T-cell (primary cell): ENCODE measurements at regions not wholly inside any gene's neighbourhood (a gene's known extent, or its start where the extent isn't known, plus 50 kb on each side); places are given as distances from the start of the nearest gene placed in this dataset.

Experiments used
- ATAC-seq, 4 experiments: fragments of 200-7000 bp in 3 of 4; fragments of 150-1000 bp in 1 of 4; cut with Tn5 transposase; replicated peaks in 1 of 4; 1 replicate in 3 of 4; 2 replicates in 1 of 4; pipeline ENCODE4 v1.10.0; 2021; ENCODE audit warnings: moderate library complexity in 3 of 4, mild to moderate bottlenecking in 2 of 4, moderate number of reproducible peaks in 1 of 4
- CTCF ChIA-PET, 2 donors: fragments of 300-600 bp; sonication (Branson Sonifier 250); formaldehyde crosslinking; loops; one replicate each; lab custom pipeline; 2022; ENCODE audit warnings: antibody characterized with exemption in 2 of 2; lab: Charles Lee
- POLR2A ChIA-PET, 2 donors: fragments of 300-600 bp; sonication (Branson Sonifier 250); formaldehyde crosslinking; loops; one replicate each; lab custom pipeline; 2022; ENCODE audit warnings: antibody characterized with exemption in 2 of 2; lab: Charles Lee
- DNase-seq, 35 experiments: peaks; one replicate each; pipeline versions ENCODE4 v3.0.0 to v3.0.0-alpha.2; 2013 to 2023
- H3K27ac ChIP-seq: one replicate; pipeline ENCODE4 v1.5.1; 2013; ENCODE audit warnings: low read length
- H3K27me3 ChIP-seq, 2 experiments: replicated peaks in 1 of 2; 1 replicate in 1 of 2; 2 replicates in 1 of 2; pipeline versions ENCODE4 v1.6.1 to v1.7.0; 2013; ENCODE audit warnings: low read length in 1 of 2, mixed read lengths in 1 of 2; ENCODE audit not compliant: control insufficient read depth in 2 of 2, insufficient read depth in 2 of 2; ENCODE audit errors: extremely low read depth in 1 of 2
- H3K36me3 ChIP-seq, 2 donors: 1 replicate in 1 of 2; 2 replicates in 1 of 2; pipeline versions ENCODE4 v1.6.1 to v1.7.0; 2013; ENCODE audit warnings: low read length in 1 of 2; ENCODE audit not compliant: control insufficient read depth in 2 of 2, insufficient read depth in 1 of 2; ENCODE audit errors: extremely low read depth in 1 of 2
- H3K4me1 ChIP-seq, 2 experiments: 1 replicate in 1 of 2; 2 replicates in 1 of 2; pipeline versions ENCODE4 v1.6.1 to v1.7.0; 2013; ENCODE audit warnings: low read length in 2 of 2, mixed read lengths in 1 of 2; ENCODE audit not compliant: insufficient read depth in 2 of 2, control insufficient read depth in 1 of 2; ENCODE audit errors: extremely low read depth in 1 of 2
- H3K4me3 ChIP-seq, 2 donors: 1 replicate in 1 of 2; 2 replicates in 1 of 2; pipeline versions ENCODE4 v1.5.1 to v1.7.0; 2013; ENCODE audit warnings: mild to moderate bottlenecking in 2 of 2, low read length in 1 of 2, moderate library complexity in 1 of 2; ENCODE audit not compliant: control insufficient read depth in 1 of 2; ENCODE audit errors: extremely low read depth in 1 of 2
- H3K9me3 ChIP-seq: 2 replicates; pipeline ENCODE4 v1.7.0; 2013
- H3K27ac Mint-ChIP-seq, 2 donors: one replicate each; pipeline ENCODE4 v1.8.0; 2020 to 2021; ENCODE audit warnings: mild to moderate bottlenecking in 2 of 2, mixed read lengths in 2 of 2
- H3K27me3 Mint-ChIP-seq, 2 donors: one replicate each; pipeline ENCODE4 v1.8.0; 2021 to 2022; ENCODE audit warnings: mixed read lengths in 2 of 2
- H3K36me3 Mint-ChIP-seq: one replicate; pipeline ENCODE4 v1.8.0; 2021; ENCODE audit warnings: mixed read lengths
- H3K4me1 Mint-ChIP-seq, 3 donors: one replicate each; pipeline ENCODE4 v1.8.0; 2020 to 2022; ENCODE audit warnings: mixed read lengths in 3 of 3, mild to moderate bottlenecking in 1 of 3
- H3K4me3 Mint-ChIP-seq, 3 donors: one replicate each; pipeline ENCODE4 v1.8.0; 2020 to 2022; ENCODE audit warnings: mild to moderate bottlenecking in 3 of 3, mixed read lengths in 3 of 3, moderate library complexity in 3 of 3
- H3K9me3 Mint-ChIP-seq, 3 donors: one replicate each; pipeline ENCODE4 v1.8.0; 2020 to 2022; ENCODE audit warnings: mixed read lengths in 3 of 3
- WGBS: methylation state at CpG from one replicate; pipeline ENCODE4 v1.1.5; 2013; ENCODE audit warnings: missing lambda C conversion rate; ENCODE audit not compliant: insufficient coverage; 5-methylcytosine and 5-hydroxymethylcytosine counted together

GRCh38 chr6:144394210-144394609, 109.1 kb downstream of the UTRN start:
- H3K4me3 Mint-ChIP-seq = no peak overlapping the region

DNA sequence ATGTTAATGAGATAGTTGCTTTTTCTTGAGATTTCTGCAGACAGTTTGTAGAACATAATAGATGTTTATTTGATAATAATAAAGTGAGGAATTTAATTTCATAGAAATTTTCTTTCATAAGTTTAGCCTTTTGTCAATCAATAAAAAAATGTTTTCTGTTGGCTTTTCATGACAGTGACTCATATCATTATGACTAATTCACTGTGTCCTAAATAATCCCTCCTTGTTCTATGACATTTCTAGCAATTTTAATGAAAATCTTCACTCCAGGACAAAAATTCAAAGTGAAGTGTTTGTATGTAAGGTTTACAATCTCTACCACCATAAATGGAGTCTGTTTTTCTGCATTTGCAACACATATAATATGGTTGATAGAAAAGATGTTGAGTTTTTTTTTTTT, 109.9 kb downstream of the UTRN start:
- Mint-ChIP-seq H3K27me3 (no peaks in the 10 kb centered on the region), H3K9me3 (peaks cover 4 to 17% (median 9%) of the 10 kb centered on the region in 3 donors), H3K4me3 (no peak overlapping the region), H3K27ac (no peak overlapping the region), H3K36me3 (peaks cover 48% of the 10 kb centered on the region), H3K4me1 (peaks cover 69 to 73% (median 72%) of the 10 kb centered on the region in 3 donors)
- Histone ChIP-seq H3K36me3 (peaks cover 5 to 17% of the 10 kb centered on the region in 2 donors), H3K9me3 (no peaks in the 10 kb centered on the region), H3K4me1 (peaks cover 7% of the 10 kb centered on the region in 2 experiments), H3K27me3 (no peaks in the 10 kb centered on the region), H3K4me3 (no peak overlapping the region), H3K27ac (no peak overlapping the region)
- ATAC-seq (no peak), DNase-seq (no peak)
- CTCF ChIA-PET = no interaction called here
- POLR2A ChIA-PET = no interaction called here

More at GRCh38 chr6:144394210-144394609, 109.1 kb downstream of the UTRN start:
- H3K9me3 ChIP-seq = no peaks in the 10 kb centered on the region
- DNase-seq (no peak), ATAC-seq (no peak)
- peaks cover 7% of the 10 kb centered on the region in 2 experiments for H3K4me1 ChIP-seq
- ChIA-PET POLR2A (interaction anchor here in 1 of 2 donors (0.7 kb wide), 1 partner anchor 75 kb away, joined by 3 read pairs; no protein-coding TSS in a partner anchor), CTCF (no interaction called here)
- peaks cover 5 to 17% of the 10 kb centered on the region in 2 donors for H3K36me3 ChIP-seq
- Mint-ChIP-seq H3K9me3 (peaks cover 4 to 17% (median 9%) of the 10 kb centered on the region in 3 donors), H3K27ac (no peak overlapping the region), H3K4me1 (peaks cover 68 to 73% (median 69%) of the 10 kb centered on the region in 3 donors), H3K36me3 (peaks cover 49% of the 10 kb centered on the region), H3K27me3 (no peaks in the 10 kb centered on the region)
- H3K27me3 ChIP-seq = no peaks in the 10 kb centered on the region
- no peak overlapping the region for H3K4me3 ChIP-seq
- no peak overlapping the region for H3K27ac ChIP-seq
- WGBS = no CpG with 5 or more reads among the region's 4 CpGs

GRCh38 chr6:144395826-144396225, 110.7 kb downstream of the UTRN start:
- Mint-ChIP-seq H3K9me3 (peaks cover 4 to 17% (median 9%) of the 10 kb centered on the region in 3 donors), H3K27me3 (no peaks in the 10 kb centered on the region), H3K4me1 (peaks cover 64 to 70% (median 66%) of the 10 kb centered on the region in 3 donors), H3K27ac (no peak overlapping the region), H3K4me3 (no peak overlapping the region), H3K36me3 (peaks cover 40% of the 10 kb centered on the region)
- DNase-seq = no peak
- Histone ChIP-seq H3K27me3 (no peaks in the 10 kb centered on the region), H3K4me3 (no peak overlapping the region), H3K27ac (no peak overlapping the region), H3K4me1 (peaks cover 7% of the 10 kb centered on the region in 2 experiments), H3K9me3 (no peaks in the 10 kb centered on the region), H3K36me3 (peaks cover 5 to 14% of the 10 kb centered on the region in 2 donors)
- POLR2A ChIA-PET = no interaction called here
- ATAC-seq = no peak
- WGBS = no CpG with 5 or more reads among the region's 1 CpG
- CTCF ChIA-PET = no interaction called here

GRCh38 chr6:144397141-144397540, 112.0 kb downstream of the UTRN start:
- Mint-ChIP-seq H3K4me1 (peaks cover 59 to 69% (median 63%) of the 10 kb centered on the region in 3 donors), H3K36me3 (peaks cover 46% of the 10 kb centered on the region), H3K4me3 (no peak overlapping the region), H3K9me3 (peaks cover 4 to 17% (median 9%) of the 10 kb centered on the region in 3 donors), H3K27ac (no peak overlapping the region), H3K27me3 (no peaks in the 10 kb centered on the region)
- Histone ChIP-seq H3K27ac (no peak overlapping the region), H3K4me3 (no peak overlapping the region), H3K9me3 (no peaks in the 10 kb centered on the region), H3K4me1 (peaks cover 0 to 7% of the 10 kb centered on the region in 2 experiments), H3K36me3 (peaks cover 5 to 9% of the 10 kb centered on the region in 2 donors), H3K27me3 (no peaks in the 10 kb centered on the region)
- ChIA-PET POLR2A (no interaction called here), CTCF (no interaction called here)
- ATAC-seq = no peak
- no peak for DNase-seq
- 100% methylated on average over 1 of the region's 4 CpGs for WGBS

DNA sequence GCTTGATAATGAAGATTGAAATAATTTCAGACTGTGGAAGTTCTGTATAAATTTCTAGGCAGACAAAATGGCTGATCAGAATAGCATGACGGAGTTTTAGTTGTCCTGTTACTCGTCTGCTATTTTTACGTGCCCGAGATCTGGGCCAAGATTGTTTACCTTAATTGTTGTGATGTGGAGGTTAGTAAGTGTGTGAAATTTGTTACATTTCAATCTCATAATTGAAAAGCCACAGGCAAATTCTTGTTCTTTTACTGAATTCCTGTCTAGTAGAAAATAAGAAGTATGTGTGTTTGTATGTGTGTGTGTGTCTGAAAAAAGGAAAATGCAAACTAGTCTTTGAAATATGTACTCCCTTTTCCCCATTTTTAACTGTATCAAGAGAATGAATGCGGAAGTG, 115.2 kb downstream of the UTRN start:
- WGBS = 94% methylated on average over 2 of the region's 5 CpGs
- peaks cover 64 to 65% (median 64%) of the 10 kb centered on the region in 3 donors for H3K4me1 Mint-ChIP-seq
- H3K4me3 Mint-ChIP-seq = no peak overlapping the region
- peaks cover 62% of the 10 kb centered on the region for H3K36me3 Mint-ChIP-seq
- ChIA-PET POLR2A (no interaction called here), CTCF (no interaction called here)
- Histone ChIP-seq H3K9me3 (no peaks in the 10 kb centered on the region), H3K4me3 (no peak overlapping the region), H3K27me3 (no peaks in the 10 kb centered on the region), H3K4me1 (no peaks in the 10 kb centered on the region), H3K36me3 (peaks cover 5 to 23% of the 10 kb centered on the region in 2 donors), H3K27ac (no peak overlapping the region)
- peaks cover 0 to 11% (median 9%) of the 10 kb centered on the region in 3 donors for H3K9me3 Mint-ChIP-seq
- no peak for ATAC-seq
- no peak for DNase-seq
- no peaks in the 10 kb centered on the region for H3K27me3 Mint-ChIP-seq
- H3K27ac Mint-ChIP-seq = no peak overlapping the region

- no peak for DNase-seq
- H3K4me1 ChIP-seq = no peaks in the 10 kb centered on the region
- no peak overlapping the region for H3K27ac Mint-ChIP-seq
- 100% methylated on average over 4 of the region's 13 CpGs for WGBS
- H3K4me1 Mint-ChIP-seq = peaks cover 63 to 73% (median 70%) of the 10 kb centered on the region in 3 donors
- H3K36me3 Mint-ChIP-seq = peaks cover 54% of the 10 kb centered on the region
- no peaks in the 10 kb centered on the region for H3K27me3 ChIP-seq
- no peak overlapping the region for H3K4me3 Mint-ChIP-seq
- CTCF ChIA-PET = no interaction called here
- H3K9me3 ChIP-seq = no peaks in the 10 kb centered on the region
- no peaks in the 10 kb centered on the region for H3K27me3 Mint-ChIP-seq
- peaks cover 0 to 11% (median 9%) of the 10 kb centered on the region in 3 donors for H3K9me3 Mint-ChIP-seq
- H3K4me3 ChIP-seq = no peak overlapping the region
- no peak overlapping the region for H3K27ac ChIP-seq
- POLR2A ChIA-PET = interaction anchor here in 1 of 2 donors (0.6 kb wide), 1 partner anchor 53 kb away, joined by 3 read pairs; no protein-coding TSS in a partner anchor
- H3K36me3 ChIP-seq = peaks cover 5 to 23% of the 10 kb centered on the region in 2 donors
- ATAC-seq = no peak
Measured at GRCh38 chr6:144401736-144402733, 116.9 kb downstream of the UTRN start.
